Hepatocyte (in vitro differentiated cells): ENCODE measurements at regions not wholly inside any gene's neighbourhood (a gene's known extent, or its start where the extent isn't known, plus 50 kb on each side); places are given as distances from the start of the nearest gene placed in this dataset.

Experiments
- CTCF ChIP-seq: fragments of 200-600 bp; sonication (generic); IDR thresholded peaks from 2 replicates; pipeline ENCODE4 v1.5.1; 2016; ENCODE audit warnings: antibody characterized with exemption, mild to moderate bottlenecking; ENCODE audit not compliant: poor library complexity
- EZH2 ChIP-seq: fragments of 200-600 bp; sonication (generic); IDR thresholded peaks from 2 replicates; pipeline ENCODE4 v1.6.1; 2016; ENCODE audit warnings: antibody characterized with exemption, mild to moderate bottlenecking, borderline replicate concordance

DNA sequence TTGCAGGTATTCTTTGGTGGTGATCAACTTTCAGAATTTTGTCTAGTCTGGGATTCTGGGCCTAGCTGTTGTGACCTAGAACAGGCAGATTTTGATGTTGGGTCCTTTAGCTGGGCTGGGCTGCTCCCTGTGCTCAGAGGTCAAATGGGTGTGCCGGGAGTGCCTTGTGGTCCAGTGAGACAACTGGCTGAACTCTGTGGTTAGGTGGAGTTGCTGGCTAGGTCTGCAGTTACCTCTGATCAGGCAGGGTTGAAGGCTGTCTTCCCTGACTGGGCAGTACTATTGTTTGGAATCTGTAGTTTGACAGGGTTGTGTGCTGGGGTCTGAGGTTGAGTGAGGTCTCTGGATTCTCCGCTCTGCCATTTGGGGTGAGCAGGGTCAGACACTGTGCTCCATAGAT, 599.3 kb downstream of the RAPGEF2 start:
- TF ChIP-seq CTCF (no peak), EZH2 (no peak)
